ENCODE measurements at regions not wholly inside any gene's neighbourhood (a gene's known extent, or its start where the extent isn't known, plus 50 kb on each side); places are given as distances from the start of the nearest gene placed in this dataset.
A peak's percentile ranks its signal among the peaks of the same experiment; 100 is the strongest.
"Not testable (repeated sequence)": the region's sequence is repeated elsewhere in the genome, so short reads cannot be mapped to it uniquely, and the experiment has no call there.

DNA sequence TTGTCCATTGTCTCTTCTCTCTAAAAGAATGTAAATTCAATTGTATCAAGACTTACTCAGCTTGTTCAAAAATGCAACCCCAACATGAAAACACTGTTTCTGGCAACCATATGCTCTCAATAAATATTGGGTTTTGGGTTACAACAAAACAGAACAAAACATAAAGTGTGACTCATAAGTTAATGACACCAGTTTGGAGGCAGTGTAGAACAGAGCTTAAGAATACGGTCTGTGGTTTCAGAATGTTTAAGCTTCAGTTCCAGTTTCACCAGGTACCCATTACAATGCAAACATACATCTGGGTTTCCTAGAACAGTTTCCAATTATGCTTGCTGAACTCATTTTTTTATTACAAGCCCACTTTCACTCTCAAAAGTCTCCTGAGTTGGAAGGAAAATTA, 285.8 kb upstream of the PCDH9 start:
- Histone ChIP-seq H3K9me3 (ENCODE audit: insufficient read depth, low read length) (no peaks in the 10 kb centered on the region), H3K79me2 (ENCODE audit: insufficient read depth, low read length) (no peaks in the 10 kb centered on the region), H3K9ac (ENCODE audit: low read length) (no peak overlapping the region), H3K9me2 (replicated peaks; ENCODE audit: insufficient read depth, low read length) (no peaks in the 10 kb centered on the region), H3K4me3 (ENCODE audit: insufficient read depth, low read length, poor library complexity, severe bottlenecking) (no peak overlapping the region), H3F3A (ENCODE audit: insufficient read depth) (no peaks in the 10 kb centered on the region), H3K27me3 (ENCODE audit: low read length) (no peaks in the 10 kb centered on the region), H3K27ac (ENCODE audit: low read depth, low read length) (no peak overlapping the region), H2AFZ (ENCODE audit: low read depth, low read length, severe bottlenecking) (peak overlapping the region; percentile 47), H3K36me3 (ENCODE audit: low read length) (no peaks in the 10 kb centered on the region), H4K20me1 (ENCODE audit: low read depth, low read length) (no peaks in the 10 kb centered on the region), H3K4me2 (ENCODE audit: low read depth, low read length, poor library complexity, severe bottlenecking) (no peak overlapping the region)
- TF ChIP-seq, protein P1, sequence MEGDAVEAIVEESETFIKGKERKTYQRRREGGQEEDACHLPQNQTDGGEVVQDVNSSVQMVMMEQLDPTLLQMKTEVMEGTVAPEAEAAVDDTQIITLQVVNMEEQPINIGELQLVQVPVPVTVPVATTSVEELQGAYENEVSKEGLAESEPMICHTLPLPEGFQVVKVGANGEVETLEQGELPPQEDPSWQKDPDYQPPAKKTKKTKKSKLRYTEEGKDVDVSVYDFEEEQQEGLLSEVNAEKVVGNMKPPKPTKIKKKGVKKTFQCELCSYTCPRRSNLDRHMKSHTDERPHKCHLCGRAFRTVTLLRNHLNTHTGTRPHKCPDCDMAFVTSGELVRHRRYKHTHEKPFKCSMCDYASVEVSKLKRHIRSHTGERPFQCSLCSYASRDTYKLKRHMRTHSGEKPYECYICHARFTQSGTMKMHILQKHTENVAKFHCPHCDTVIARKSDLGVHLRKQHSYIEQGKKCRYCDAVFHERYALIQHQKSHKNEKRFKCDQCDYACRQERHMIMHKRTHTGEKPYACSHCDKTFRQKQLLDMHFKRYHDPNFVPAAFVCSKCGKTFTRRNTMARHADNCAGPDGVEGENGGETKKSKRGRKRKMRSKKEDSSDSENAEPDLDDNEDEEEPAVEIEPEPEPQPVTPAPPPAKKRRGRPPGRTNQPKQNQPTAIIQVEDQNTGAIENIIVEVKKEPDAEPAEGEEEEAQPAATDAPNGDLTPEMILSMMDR (IDR thresholded peaks at IDR 0.05; ENCODE audit: insufficient read depth, low read length, poor library complexity, severe bottlenecking), result no peak
- TF ChIP-seq EZH2phosphoT487 (conservative IDR thresholded peaks at IDR 0.05; ENCODE audit: low read length), result no peak

DNA sequence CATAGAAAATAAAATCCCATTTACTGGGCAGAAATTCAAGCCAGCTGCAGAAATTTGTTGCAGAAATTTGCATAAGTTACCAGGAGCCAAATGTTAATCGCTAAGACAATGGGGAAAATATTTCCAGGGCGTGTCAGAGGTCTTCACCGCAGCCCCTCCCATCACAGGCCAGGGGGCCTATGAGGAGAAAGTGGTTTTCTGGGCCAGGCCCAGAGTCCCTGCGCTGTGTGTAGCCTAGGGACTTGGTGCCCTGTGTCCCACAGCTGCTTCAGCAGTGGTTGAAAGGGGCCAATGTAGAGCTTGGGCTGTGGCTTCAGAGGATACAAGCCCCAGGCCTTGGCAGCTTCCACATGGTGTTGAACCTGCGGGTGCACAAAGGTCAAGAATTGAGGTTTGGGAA, 278.9 kb upstream of the PCDH9 start:
- H3K9me2 ChIP-seq (replicated peaks; ENCODE audit: insufficient read depth, low read length), result no peaks in the 10 kb centered on the region
- no peak for TF ChIP-seq EZH2phosphoT487 (conservative IDR thresholded peaks at IDR 0.05; ENCODE audit: low read length)
- TF ChIP-seq, protein P1 (IDR thresholded peaks at IDR 0.05; ENCODE audit: insufficient read depth, low read length, poor library complexity, severe bottlenecking), result no peak
- H3K4me3 ChIP-seq (ENCODE audit: insufficient read depth, low read length, poor library complexity, severe bottlenecking), result no peak overlapping the region
- H3K9ac ChIP-seq (ENCODE audit: low read length), result no peak overlapping the region
- no peaks in the 10 kb centered on the region for H3K9me3 ChIP-seq (ENCODE audit: insufficient read depth, low read length)
- no peaks in the 10 kb centered on the region for H4K20me1 ChIP-seq (ENCODE audit: low read depth, low read length)
- no peaks in the 10 kb centered on the region for H3K79me2 ChIP-seq (ENCODE audit: insufficient read depth, low read length)
- no peaks in the 10 kb centered on the region for H3K27me3 ChIP-seq (ENCODE audit: low read length)
- no peaks in the 10 kb centered on the region for H3K36me3 ChIP-seq (ENCODE audit: low read length)
- no peak overlapping the region for H3K27ac ChIP-seq (ENCODE audit: low read depth, low read length)
- no peak overlapping the region for H2AFZ ChIP-seq (ENCODE audit: low read depth, low read length, severe bottlenecking)
- H3K4me2 ChIP-seq (ENCODE audit: low read depth, low read length, poor library complexity, severe bottlenecking), result no peak overlapping the region
- no peaks in the 10 kb centered on the region for H3F3A ChIP-seq (ENCODE audit: insufficient read depth)

DNA sequence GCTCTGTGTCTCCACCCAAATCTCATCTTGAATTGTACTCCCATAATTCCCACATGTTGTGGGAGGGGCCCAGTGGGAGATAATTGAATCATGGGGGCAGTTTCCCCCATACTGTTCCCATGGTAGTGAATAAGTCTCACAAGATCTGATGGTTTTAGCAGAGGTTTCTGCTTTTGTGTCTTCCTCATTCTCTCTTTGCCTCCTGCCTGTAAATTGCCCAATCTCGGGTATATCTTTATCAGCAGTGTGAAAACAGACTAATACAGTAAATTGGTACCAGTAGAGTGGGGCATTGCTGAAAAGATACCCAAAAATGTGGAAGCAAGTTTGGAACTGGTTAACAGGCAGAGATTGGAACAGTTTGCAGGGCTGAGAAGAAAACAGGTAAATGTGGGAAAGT, 278.1 kb upstream of the PCDH9 start:
- not testable (repeated sequence) for H3K9me2 ChIP-seq (replicated peaks; ENCODE audit: insufficient read depth, low read length); H4K20me1 ChIP-seq (ENCODE audit: low read depth, low read length); H3K9ac ChIP-seq (ENCODE audit: low read length); H3K4me3 ChIP-seq (ENCODE audit: insufficient read depth, low read length, poor library complexity, severe bottlenecking); H3K27me3 ChIP-seq (ENCODE audit: low read length); H3K9me3 ChIP-seq (ENCODE audit: insufficient read depth, low read length); H3K27ac ChIP-seq (ENCODE audit: low read depth, low read length); H3K79me2 ChIP-seq (ENCODE audit: insufficient read depth, low read length); H3F3A ChIP-seq (ENCODE audit: insufficient read depth); H3K4me2 ChIP-seq (ENCODE audit: low read depth, low read length, poor library complexity, severe bottlenecking); H2AFZ ChIP-seq (ENCODE audit: low read depth, low read length, severe bottlenecking); H3K36me3 ChIP-seq (ENCODE audit: low read length)

DNA sequence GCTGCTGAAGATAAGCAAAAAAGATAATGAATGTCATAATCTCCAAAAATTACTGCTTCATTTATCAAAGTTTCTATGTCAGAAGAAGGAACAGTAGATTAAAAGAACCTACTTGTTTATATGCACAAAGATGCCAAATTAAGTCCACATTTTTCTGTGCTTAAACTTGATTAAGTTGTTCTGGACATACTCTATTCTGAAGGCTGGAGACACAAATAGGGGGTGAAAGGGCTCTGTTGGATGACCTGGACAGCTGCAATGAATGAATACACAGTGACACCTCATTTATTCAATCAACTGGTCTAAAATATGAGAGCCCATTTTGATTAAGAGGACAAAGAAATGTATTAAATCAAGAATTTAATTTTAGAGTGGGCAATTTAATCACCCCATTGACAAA, 276.3 kb upstream of the PCDH9 start:
- no peak for TF ChIP-seq EZH2phosphoT487 (conservative IDR thresholded peaks at IDR 0.05; ENCODE audit: low read length)
- TF ChIP-seq, protein P1 (IDR thresholded peaks at IDR 0.05; ENCODE audit: insufficient read depth, low read length, poor library complexity, severe bottlenecking), result no peak
- Histone ChIP-seq H3K27me3 (ENCODE audit: low read length) (no peaks in the 10 kb centered on the region), H3F3A (ENCODE audit: insufficient read depth) (no peaks in the 10 kb centered on the region), H3K4me3 (ENCODE audit: insufficient read depth, low read length, poor library complexity, severe bottlenecking) (no peak overlapping the region), H3K9me2 (replicated peaks; ENCODE audit: insufficient read depth, low read length) (no peaks in the 10 kb centered on the region), H4K20me1 (ENCODE audit: low read depth, low read length) (no peaks in the 10 kb centered on the region), H3K9ac (ENCODE audit: low read length) (no peak overlapping the region), H3K9me3 (ENCODE audit: insufficient read depth, low read length) (no peaks in the 10 kb centered on the region), H3K27ac (ENCODE audit: low read depth, low read length) (no peak overlapping the region), H3K36me3 (ENCODE audit: low read length) (no peaks in the 10 kb centered on the region), H3K4me2 (ENCODE audit: low read depth, low read length, poor library complexity, severe bottlenecking) (no peak overlapping the region), H2AFZ (ENCODE audit: low read depth, low read length, severe bottlenecking) (no peak overlapping the region), H3K79me2 (ENCODE audit: insufficient read depth, low read length) (no peaks in the 10 kb centered on the region)
